GM23338 (cell line): ENCODE measurements at regions not wholly inside any gene's neighbourhood (a gene's known extent, or its start where the extent isn't known, plus 50 kb on each side); places are given as distances from the start of the nearest gene placed in this dataset.
A peak's percentile ranks its signal among the peaks of the same experiment; 100 is the strongest.

ENCODE experiments used
- ATAC-seq: fragments of 200-7000 bp; cut with Tn5 transposase; 3 replicates; pipeline ENCODE4 v1.9.1; 2020
- DNase-seq: peaks from one replicate; pipeline ENCODE4 v3.0.0-alpha.2; 2015; ENCODE audit warnings: low spot score
- H2AFZ ChIP-seq: fragments of 200-600 bp; sonication (generic); 2 replicates; pipeline ENCODE4 v1.8.0; 2016; ENCODE audit warnings: antibody characterized with exemption, mild to moderate bottlenecking, moderate library complexity
- H3F3A ChIP-seq: fragments of 200-600 bp; sonication (generic); replicated peaks from 2 replicates; pipeline ENCODE4 v1.8.0; 2017; ENCODE audit warnings: antibody characterized with exemption, mixed run types, low read depth
- H3K27ac ChIP-seq: fragments of 200-600 bp; sonication (generic); 2 replicates; pipeline ENCODE4 v1.6.1; 2016; ENCODE audit warnings: low read depth
- H3K27me3 ChIP-seq: fragments of 200-600 bp; sonication (generic); 2 replicates; pipeline ENCODE4 v1.8.0; 2016; ENCODE audit warnings: mild to moderate bottlenecking, mixed run types, moderate library complexity; ENCODE audit not compliant: insufficient read depth
- H3K36me3 ChIP-seq: fragments of 200-600 bp; sonication (generic); 2 replicates; pipeline ENCODE4 v1.8.0; 2016; ENCODE audit warnings: mild to moderate bottlenecking; ENCODE audit not compliant: insufficient read depth
- H3K4me1 ChIP-seq: fragments of 200-600 bp; sonication (generic); 2 replicates; pipeline ENCODE4 v1.8.0; 2016; ENCODE audit warnings: mild to moderate bottlenecking, moderate library complexity; ENCODE audit not compliant: insufficient read depth
- H3K4me2 ChIP-seq: fragments of 200-600 bp; sonication (generic); 2 replicates; pipeline ENCODE4 v1.7.1; 2017; ENCODE audit warnings: mixed run types
- H3K4me3 ChIP-seq: fragments of 200-600 bp; sonication (generic); 2 replicates; pipeline ENCODE4 v1.6.1; 2016; ENCODE audit warnings: mixed run types
- H3K79me2 ChIP-seq: fragments of 200-600 bp; sonication (generic); replicated peaks from 2 replicates; pipeline ENCODE4 v1.8.0; 2017; ENCODE audit warnings: mild to moderate bottlenecking; ENCODE audit not compliant: insufficient read depth
- H3K9me2 ChIP-seq: fragments of 200-600 bp; sonication (generic); 2 replicates; pipeline ENCODE4 v1.8.0; 2017; ENCODE audit not compliant: insufficient read depth
- H4K20me1 ChIP-seq: fragments of 200-600 bp; sonication (generic); replicated peaks from 2 replicates; pipeline ENCODE4 v1.8.0; 2017; ENCODE audit warnings: mild to moderate bottlenecking; ENCODE audit not compliant: insufficient read depth
- H3K27ac Mint-ChIP-seq: 2 replicates; pipeline ENCODE4 v1.8.0; 2020; ENCODE audit warnings: inconsistent platforms, mild to moderate bottlenecking, moderate library complexity, mixed read lengths
- H3K27me3 Mint-ChIP-seq: 3 replicates; pipeline ENCODE4 v1.8.0; 2022; ENCODE audit warnings: low read depth, mild to moderate bottlenecking, moderate library complexity, mixed read lengths, inconsistent platforms; ENCODE audit not compliant: insufficient read depth, poor library complexity
- H3K36me3 Mint-ChIP-seq: 3 replicates; pipeline ENCODE4 v1.8.0; 2021; ENCODE audit warnings: low read depth, mild to moderate bottlenecking, inconsistent platforms, moderate library complexity, mixed read lengths
- H3K4me1 Mint-ChIP-seq: 3 replicates; pipeline ENCODE4 v1.8.0; 2020; ENCODE audit warnings: mild to moderate bottlenecking, inconsistent platforms, mixed read lengths
- H3K4me3 Mint-ChIP-seq: 3 replicates; pipeline ENCODE4 v1.8.0; 2021; ENCODE audit warnings: moderate library complexity, mild to moderate bottlenecking, inconsistent platforms, mixed read lengths
- H3K9me3 Mint-ChIP-seq: 3 replicates; pipeline ENCODE4 v1.8.0; 2020; ENCODE audit warnings: moderate library complexity, mild to moderate bottlenecking, inconsistent platforms, mixed read lengths
- CREB1 ChIP-seq: fragments of 250-450 bp; sonication (Bioruptor Pico); IDR thresholded peaks from 2 replicates; pipeline ENCODE4 v1.5.0; 2020; ENCODE audit warnings: low read depth, mild to moderate bottlenecking, moderate library complexity
- NANOG ChIP-seq: IDR thresholded peaks from 2 replicates; pipeline ENCODE4 v1.6.1; 2016; ENCODE audit warnings: antibody characterized with exemption, borderline replicate concordance
- POLR2AphosphoS5 ChIP-seq: IDR thresholded peaks from 2 replicates; pipeline ENCODE4 v1.6.1; 2016; ENCODE audit warnings: antibody characterized with exemption, low read depth
- STAT1 ChIP-seq: IDR thresholded peaks from one replicate; pipeline ENCODE4 v1.6.1; 2016; ENCODE audit warnings: antibody characterized with exemption; ENCODE audit not compliant: unreplicated experiment
- ZNF114 ChIP-seq: fragments of 250-450 bp; sonication (Bioruptor Pico); IDR thresholded peaks from 2 replicates; pipeline ENCODE4 v1.5.0; 2020; ENCODE audit warnings: mild to moderate bottlenecking, moderate library complexity
- ZNF331 ChIP-seq: fragments of 250-450 bp; sonication (Bioruptor Pico); IDR thresholded peaks from 2 replicates; pipeline ENCODE4 v1.5.0; 2020; ENCODE audit warnings: low read depth, mild to moderate bottlenecking, moderate library complexity
- ZNF462 ChIP-seq: fragments of 250-450 bp; sonication (Bioruptor Pico); IDR thresholded peaks from 2 replicates; pipeline ENCODE4 v1.5.0; 2020; ENCODE audit warnings: mild to moderate bottlenecking, moderate library complexity
- TF ChIP-seq, protein P1 (sequence below), 2 experiments: fragments of 200-600 bp in 1 of 2; sonication (generic) in 1 of 2; conservative IDR thresholded peaks; 2 replicates each; pipeline versions ENCODE4 v1.5.1 to v1.6.1; 2016 to 2017; ENCODE audit warnings: antibody characterized with exemption in 2 of 2, low read depth in 2 of 2, mild to moderate bottlenecking in 2 of 2, moderate library complexity in 1 of 2
- TF ChIP-seq, protein P2 (sequence below): IDR thresholded peaks from 2 replicates; pipeline ENCODE4 v1.6.1; 2016; ENCODE audit warnings: antibody characterized with exemption

GRCh38 chr1:109828756-109829505 lies 65.2 kb upstream of the EPS8L3 start:
- no peaks in the 10 kb centered on the region for H3F3A ChIP-seq

GRCh38 chr1:109827986-109828385 lies 64.3 kb upstream of the EPS8L3 start:
- H3K4me3 Mint-ChIP-seq = no peak overlapping the region
- TF ChIP-seq POLR2AphosphoS5 (no peak), ZNF462 (no peak), ZNF331 (no peak), STAT1 (no peak), ZNF114 (no peak), NANOG (no peak), CREB1 (CRISPR knock-in tag) (no peak)
- TF ChIP-seq, protein P1, sequence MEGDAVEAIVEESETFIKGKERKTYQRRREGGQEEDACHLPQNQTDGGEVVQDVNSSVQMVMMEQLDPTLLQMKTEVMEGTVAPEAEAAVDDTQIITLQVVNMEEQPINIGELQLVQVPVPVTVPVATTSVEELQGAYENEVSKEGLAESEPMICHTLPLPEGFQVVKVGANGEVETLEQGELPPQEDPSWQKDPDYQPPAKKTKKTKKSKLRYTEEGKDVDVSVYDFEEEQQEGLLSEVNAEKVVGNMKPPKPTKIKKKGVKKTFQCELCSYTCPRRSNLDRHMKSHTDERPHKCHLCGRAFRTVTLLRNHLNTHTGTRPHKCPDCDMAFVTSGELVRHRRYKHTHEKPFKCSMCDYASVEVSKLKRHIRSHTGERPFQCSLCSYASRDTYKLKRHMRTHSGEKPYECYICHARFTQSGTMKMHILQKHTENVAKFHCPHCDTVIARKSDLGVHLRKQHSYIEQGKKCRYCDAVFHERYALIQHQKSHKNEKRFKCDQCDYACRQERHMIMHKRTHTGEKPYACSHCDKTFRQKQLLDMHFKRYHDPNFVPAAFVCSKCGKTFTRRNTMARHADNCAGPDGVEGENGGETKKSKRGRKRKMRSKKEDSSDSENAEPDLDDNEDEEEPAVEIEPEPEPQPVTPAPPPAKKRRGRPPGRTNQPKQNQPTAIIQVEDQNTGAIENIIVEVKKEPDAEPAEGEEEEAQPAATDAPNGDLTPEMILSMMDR (conservative IDR thresholded peaks at IDR 0.05; ENCODE audit: low read depth in 2 of 2) = no peak
- TF ChIP-seq, protein P2, sequence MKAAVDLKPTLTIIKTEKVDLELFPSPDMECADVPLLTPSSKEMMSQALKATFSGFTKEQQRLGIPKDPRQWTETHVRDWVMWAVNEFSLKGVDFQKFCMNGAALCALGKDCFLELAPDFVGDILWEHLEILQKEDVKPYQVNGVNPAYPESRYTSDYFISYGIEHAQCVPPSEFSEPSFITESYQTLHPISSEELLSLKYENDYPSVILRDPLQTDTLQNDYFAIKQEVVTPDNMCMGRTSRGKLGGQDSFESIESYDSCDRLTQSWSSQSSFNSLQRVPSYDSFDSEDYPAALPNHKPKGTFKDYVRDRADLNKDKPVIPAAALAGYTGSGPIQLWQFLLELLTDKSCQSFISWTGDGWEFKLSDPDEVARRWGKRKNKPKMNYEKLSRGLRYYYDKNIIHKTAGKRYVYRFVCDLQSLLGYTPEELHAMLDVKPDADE = no peak

More at GRCh38 chr1:109828756-109829505, 65.2 kb upstream of the EPS8L3 start:
- no peak overlapping the region for H3K4me2 ChIP-seq
- DNase-seq (no peak), ATAC-seq (no peak)
- no peaks in the 10 kb centered on the region for H3K27me3 ChIP-seq
- TF ChIP-seq STAT1 = no peak
- TF ChIP-seq NANOG = no peak
- TF ChIP-seq ZNF331 = no peak
- TF ChIP-seq POLR2AphosphoS5 = no peak
- TF ChIP-seq CREB1 (CRISPR knock-in tag) = no peak
- TF ChIP-seq ZNF114 = no peak
- H4K20me1 ChIP-seq = no peaks in the 10 kb centered on the region
- H2AFZ ChIP-seq = 0 out of 2 replicates have a peak overlapping the region, but pooled peaks have one; percentile 23
- H3K4me3 Mint-ChIP-seq = no peak overlapping the region
- no peaks in the 10 kb centered on the region for H3K9me2 ChIP-seq
- H3K4me1 ChIP-seq = peaks cover 20% of the 10 kb centered on the region
- H3K36me3 ChIP-seq = no peaks in the 10 kb centered on the region
- H3K27me3 Mint-ChIP-seq = peaks cover 15% of the 10 kb centered on the region
- peaks cover 32% of the 10 kb centered on the region for H3K36me3 Mint-ChIP-seq
- peaks cover 33% of the 10 kb centered on the region for H3K9me3 Mint-ChIP-seq
- H3K79me2 ChIP-seq = no peaks in the 10 kb centered on the region
- H3K4me1 Mint-ChIP-seq = peaks cover 22% of the 10 kb centered on the region
- H3K27ac Mint-ChIP-seq = no peak overlapping the region
- no peak overlapping the region for H3K4me3 ChIP-seq
- H3K27ac ChIP-seq = no peak overlapping the region

More at GRCh38 chr1:109827986-109828385, 64.3 kb upstream of the EPS8L3 start:
- Histone ChIP-seq H3K79me2 (no peaks in the 10 kb centered on the region), H3K27me3 (no peaks in the 10 kb centered on the region), H3K4me3 (no peak overlapping the region), H3K27ac (no peak overlapping the region), H3K36me3 (no peaks in the 10 kb centered on the region), H3K4me2 (no peak overlapping the region), H3K4me1 (peaks cover 13% of the 10 kb centered on the region), H2AFZ (no peak overlapping the region), H3F3A (no peaks in the 10 kb centered on the region), H4K20me1 (no peaks in the 10 kb centered on the region), H3K9me2 (no peaks in the 10 kb centered on the region)
- ATAC-seq = no peak
- DNase-seq = no peak
- H3K4me1 Mint-ChIP-seq = peaks cover 20% of the 10 kb centered on the region
- peaks cover 28% of the 10 kb centered on the region for H3K9me3 Mint-ChIP-seq
- H3K27me3 Mint-ChIP-seq = peaks cover 13% of the 10 kb centered on the region
- peaks cover 28% of the 10 kb centered on the region for H3K36me3 Mint-ChIP-seq
- H3K27ac Mint-ChIP-seq = no peak overlapping the region
